HepG2 (cell line): ENCODE measurements at regions not wholly inside any gene's neighbourhood (a gene's known extent, or its start where the extent isn't known, plus 50 kb on each side); places are given as distances from the start of the nearest gene placed in this dataset.

Experiments
- ARID4A ChIP-seq: sonication (generic); formaldehyde crosslinking; IDR thresholded peaks from 2 replicates; pipeline ENCODE4 v1.5.0; 2020; ENCODE audit warnings: mild to moderate bottlenecking, missing genetic modification reagents, borderline replicate concordance
- ELF3 ChIP-seq: IDR thresholded peaks from 2 replicates; pipeline ENCODE4 v1.6.1; 2016; ENCODE audit warnings: missing genetic modification reagents, missing compliant biosample characterization
- FOXJ3 ChIP-seq: sonication (generic); formaldehyde crosslinking; IDR thresholded peaks from 2 replicates; pipeline ENCODE4 v1.4.0; 2020; ENCODE audit warnings: missing genetic modification reagents, mild to moderate bottlenecking, borderline replicate concordance
- HOXA5 ChIP-seq: sonication (generic); formaldehyde crosslinking; IDR thresholded peaks from 2 replicates; pipeline ENCODE4 v1.4.0; 2020; ENCODE audit warnings: missing genetic modification reagents
- MED1 ChIP-seq: sonication (generic); formaldehyde crosslinking; IDR thresholded peaks from 2 replicates; pipeline ENCODE4 v1.4.0; 2020; ENCODE audit warnings: missing genetic modification reagents
- MEIS2 ChIP-seq: sonication (generic); formaldehyde crosslinking; IDR thresholded peaks from 2 replicates; pipeline ENCODE4 v1.9.0; 2021; ENCODE audit warnings: mild to moderate bottlenecking, missing genetic modification reagents
- NFYB ChIP-seq: sonication (generic); formaldehyde crosslinking; IDR thresholded peaks from 2 replicates; pipeline ENCODE4 v1.4.0; 2020; ENCODE audit warnings: missing genetic modification reagents
- NKX3-1 ChIP-seq: sonication (generic); formaldehyde crosslinking; IDR thresholded peaks from 2 replicates; pipeline ENCODE4 v1.5.0; 2020; ENCODE audit warnings: missing genetic modification reagents
- NR2F6 ChIP-seq, 2 experiments: IDR thresholded peaks; 2 replicates each; pipeline ENCODE4 v1.6.1; 2016; ENCODE audit warnings: antibody characterized with exemption in 1 of 2, mild to moderate bottlenecking in 1 of 2
- NRL ChIP-seq: sonication (generic); formaldehyde crosslinking; IDR thresholded peaks from 2 replicates; pipeline ENCODE4 v1.5.0; 2020; ENCODE audit warnings: missing genetic modification reagents, mild to moderate bottlenecking, moderate library complexity, borderline replicate concordance
- ZNF605 ChIP-seq: sonication (generic); formaldehyde crosslinking; IDR thresholded peaks from 2 replicates; pipeline ENCODE4 v1.8.0; 2022; ENCODE audit warnings: mild to moderate bottlenecking, missing genetic modification reagents
- ZNF619 ChIP-seq: sonication (generic); formaldehyde crosslinking; IDR thresholded peaks from 2 replicates; pipeline ENCODE4 v1.4.0; 2020; ENCODE audit warnings: mild to moderate bottlenecking, missing genetic modification reagents
- ZNF761 ChIP-seq: sonication (generic); formaldehyde crosslinking; conservative IDR thresholded peaks from 2 replicates; pipeline ENCODE4 v1.4.0; 2020; ENCODE audit warnings: mild to moderate bottlenecking, missing genetic modification reagents
- ZNF775 ChIP-seq: sonication (generic); formaldehyde crosslinking; IDR thresholded peaks from 2 replicates; pipeline ENCODE4 v1.4.0; 2020; ENCODE audit warnings: missing genetic modification reagents, mild to moderate bottlenecking, moderate library complexity, borderline replicate concordance
- TF ChIP-seq, protein P1 (sequence below): sonication (generic); formaldehyde crosslinking; IDR thresholded peaks from 2 replicates; pipeline ENCODE4 v1.8.0; 2022; ENCODE audit warnings: mild to moderate bottlenecking, missing genetic modification reagents
- TF ChIP-seq, protein P2 (sequence below): sonication (generic); formaldehyde crosslinking; IDR thresholded peaks from 2 replicates; pipeline ENCODE4 v1.4.0; 2020; ENCODE audit warnings: missing genetic modification reagents

GRCh38 chr3:182233957-182234356 is 522.2 kb downstream of the SOX2 start (continued):
- TF ChIP-seq ARID4A (CRISPR knock-in tag) (no peak), NFYB (CRISPR knock-in tag) (no peak), ZNF761 (CRISPR knock-in tag) (no peak), ZNF605 (CRISPR knock-in tag) (no peak), MED1 (0 out of 2 replicates have a peak, but pooled peaks have one; percentile 34), HOXA5 (CRISPR knock-in tag) (no peak), MEIS2 (no peak), NR2F6 (IDR thresholded peaks at IDR 0.05) (no peak), NR2F6 (CRISPR knock-in tag; IDR thresholded peaks at IDR 0.05) (peak; percentile 41; the same call in 1 of the 2 replicates), NKX3-1 (CRISPR knock-in tag) (no peak), FOXJ3 (no peak), ELF3 (CRISPR knock-in tag) (peak; percentile 39; the same call in 1 of the 2 replicates), ZNF775 (CRISPR knock-in tag) (no peak), ZNF619 (CRISPR knock-in tag) (no peak), NRL (no peak)
- TF ChIP-seq, protein P1, sequence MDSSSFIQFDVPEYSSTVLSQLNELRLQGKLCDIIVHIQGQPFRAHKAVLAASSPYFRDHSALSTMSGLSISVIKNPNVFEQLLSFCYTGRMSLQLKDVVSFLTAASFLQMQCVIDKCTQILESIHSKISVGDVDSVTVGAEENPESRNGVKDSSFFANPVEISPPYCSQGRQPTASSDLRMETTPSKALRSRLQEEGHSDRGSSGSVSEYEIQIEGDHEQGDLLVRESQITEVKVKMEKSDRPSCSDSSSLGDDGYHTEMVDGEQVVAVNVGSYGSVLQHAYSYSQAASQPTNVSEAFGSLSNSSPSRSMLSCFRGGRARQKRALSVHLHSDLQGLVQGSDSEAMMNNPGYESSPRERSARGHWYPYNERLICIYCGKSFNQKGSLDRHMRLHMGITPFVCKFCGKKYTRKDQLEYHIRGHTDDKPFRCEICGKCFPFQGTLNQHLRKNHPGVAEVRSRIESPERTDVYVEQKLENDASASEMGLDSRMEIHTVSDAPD (CRISPR knock-in tag), result no peak
- TF ChIP-seq, protein P2, sequence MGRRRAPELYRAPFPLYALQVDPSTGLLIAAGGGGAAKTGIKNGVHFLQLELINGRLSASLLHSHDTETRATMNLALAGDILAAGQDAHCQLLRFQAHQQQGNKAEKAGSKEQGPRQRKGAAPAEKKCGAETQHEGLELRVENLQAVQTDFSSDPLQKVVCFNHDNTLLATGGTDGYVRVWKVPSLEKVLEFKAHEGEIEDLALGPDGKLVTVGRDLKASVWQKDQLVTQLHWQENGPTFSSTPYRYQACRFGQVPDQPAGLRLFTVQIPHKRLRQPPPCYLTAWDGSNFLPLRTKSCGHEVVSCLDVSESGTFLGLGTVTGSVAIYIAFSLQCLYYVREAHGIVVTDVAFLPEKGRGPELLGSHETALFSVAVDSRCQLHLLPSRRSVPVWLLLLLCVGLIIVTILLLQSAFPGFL (CRISPR knock-in tag), result no peak
